ENCODE measurements at regions not wholly inside any gene's neighbourhood (a gene's known extent, or its start where the extent isn't known, plus 50 kb on each side); places are given as distances from the start of the nearest gene placed in this dataset.

- Histone ChIP-seq H2AK5ac (ENCODE audit: low read depth, low read length) (no peak overlapping the region; the same call in 1 of the 2 replicates), H2BK20ac (ENCODE audit: low read depth, low read length) (no peak overlapping the region), H4K20me1 (ENCODE audit: insufficient read depth, low read length) (no peaks in the 10 kb centered on the region), H3K27ac (ENCODE audit: insufficient read depth, low read length) (no peak overlapping the region), H2AFZ (replicated peaks; ENCODE audit: low read length, poor library complexity) (no peak overlapping the region), H3K4me1 (ENCODE audit: control insufficient read depth, insufficient read depth, low read length) (peaks cover 12% of the 10 kb centered on the region), H2AK9ac (replicated peaks; ENCODE audit: low read depth, low read length, poor library complexity) (no peak overlapping the region), H3K4ac (ENCODE audit: low read depth, low read length) (no peak overlapping the region), H3K79me1 (ENCODE audit: low read depth in 1 of 2, low read length in 2 of 2) (no peaks in the 10 kb centered on the region; a peak in 1 of 4 replicates), H3K27me3 (ENCODE audit: control insufficient read depth, insufficient read depth, low read length) (no peaks in the 10 kb centered on the region), H2BK120ac (ENCODE audit: low read depth, low read length) (no peak overlapping the region; the same call in 1 of the 2 replicates), H3K36me3 (ENCODE audit: control insufficient read depth, insufficient read depth, low read length) (no peaks in the 10 kb centered on the region), H4K91ac (ENCODE audit: insufficient read depth, low read depth, low read length) (no peak overlapping the region), H3K4me2 (ENCODE audit: low read depth, low read length) (no peak overlapping the region), H3K9me1 (ENCODE audit: insufficient read depth, low read length) (peaks cover 12% of the 10 kb centered on the region), H2BK15ac (ENCODE audit: low read depth, low read length) (no peak overlapping the region; the same call in 2 of the 3 replicates), H4K5ac (ENCODE audit: low read depth, low read length) (no peak overlapping the region), H3K14ac (replicated peaks; ENCODE audit: low read depth, low read length) (no peak overlapping the region), H3K23ac (ENCODE audit: low read depth, low read length) (no peak overlapping the region), H3K9ac (ENCODE audit: low read depth, low read length) (no peak overlapping the region), H3K18ac (ENCODE audit: low read depth, low read length) (no peak overlapping the region), H3K56ac (ENCODE audit: extremely low read depth, insufficient read depth, low read length) (no peak overlapping the region), H3K4me3 (ENCODE audit: insufficient read depth, low read depth, low read length) (no peak overlapping the region), H4K8ac (ENCODE audit: low read depth in 2 of 2, low read length in 2 of 2) (no peak overlapping the region), H3K9me3 (ENCODE audit: control insufficient read depth, insufficient read depth, low read length) (peaks cover 5% of the 10 kb centered on the region), H2BK5ac (ENCODE audit: low read depth, low read length, poor library complexity, severe bottlenecking) (no peak overlapping the region)
- POLR2A ChIA-PET (ENCODE audit: unreplicated experiment): no interaction called here
- intact Hi-C loops (cut with micrococcal nuclease): no loop called here
- CTCF ChIA-PET: no interaction called here
- in situ Hi-C loops (cut with MboI; ENCODE audit: low sequenced_read_pairs): no loop called here
- dilution Hi-C loops (cut with HindIII; ENCODE audit: low sequenced_read_pairs, unreplicated experiment): no loop called here
- DNase-seq: no peak
- no peak for TF ChIP-seq RCOR1 (IDR thresholded peaks at IDR 0.05; ENCODE audit: insufficient replicate concordance, low read length)
- TF ChIP-seq RFX5 (IDR thresholded peaks at IDR 0.05; ENCODE audit: low read depth, low read length): no peak
- no peak for TF ChIP-seq CEBPB (IDR thresholded peaks at IDR 0.05; ENCODE audit: low read depth, low read length)
- TF ChIP-seq SMC3 (IDR thresholded peaks at IDR 0.05; ENCODE audit: low read depth, low read length): no peak
- 87% methylated on average over 3 of the region's 6 CpGs; no CpG with 5 or more reads in 1 of the 2 experiments for WGBS, 2 experiments (ENCODE audit: extremely low coverage in 2 of 2, insufficient read length in 1 of 2)
- no TSS peak for BruUV-seq (replicated peaks)
- no peak for ATAC-seq (ENCODE audit: low read depth)
These were observed 166.4 kb downstream of the EFNB2 start for GRCh38 chr13:106369091-106369490.

Measured in IMR-90 (cell line).